LNCAP (cell line): ENCODE measurements at regions not wholly inside any gene's neighbourhood (a gene's known extent, or its start where the extent isn't known, plus 50 kb on each side); places are given as distances from the start of the nearest gene placed in this dataset.

Experiments
- TF ChIP-seq, protein P1 (sequence below): fragments of 450-650 bp; IDR thresholded peaks from 2 replicates; pipeline ENCODE4 v1.5.1; 2017; ENCODE audit warnings: mild to moderate bottlenecking

DNA sequence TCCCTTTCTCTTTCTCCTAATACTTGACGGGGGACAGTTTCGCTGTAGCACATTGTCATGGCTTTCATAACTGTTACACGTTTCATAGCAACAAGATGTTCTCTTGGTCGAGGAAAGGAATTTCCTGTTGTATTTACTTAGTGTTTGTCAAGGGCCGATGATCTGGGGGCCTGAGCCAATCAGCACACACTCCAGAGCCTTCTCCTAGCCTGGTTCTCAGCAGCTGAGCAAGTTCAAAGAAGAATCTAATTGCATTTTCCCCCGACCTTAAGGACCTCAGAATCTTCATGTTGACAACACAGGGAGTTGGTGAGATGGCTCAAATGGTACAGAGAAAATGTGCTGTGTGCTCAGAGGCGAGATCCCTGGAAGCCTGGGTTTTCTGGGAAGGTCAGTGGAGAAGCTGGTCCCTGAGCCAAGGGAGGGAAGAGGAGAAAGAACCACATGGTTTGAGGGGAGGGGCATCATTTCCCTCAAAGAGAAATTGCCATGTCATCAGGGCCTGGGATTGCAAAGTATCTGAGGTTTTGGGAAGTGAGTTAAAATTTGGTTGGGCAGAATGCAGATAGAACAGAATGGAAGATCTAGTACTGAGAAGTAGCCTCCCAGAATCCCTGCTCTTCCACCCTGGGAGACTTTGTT is 76.9 kb upstream of the AGAP1 start:
- TF ChIP-seq, protein P1, sequence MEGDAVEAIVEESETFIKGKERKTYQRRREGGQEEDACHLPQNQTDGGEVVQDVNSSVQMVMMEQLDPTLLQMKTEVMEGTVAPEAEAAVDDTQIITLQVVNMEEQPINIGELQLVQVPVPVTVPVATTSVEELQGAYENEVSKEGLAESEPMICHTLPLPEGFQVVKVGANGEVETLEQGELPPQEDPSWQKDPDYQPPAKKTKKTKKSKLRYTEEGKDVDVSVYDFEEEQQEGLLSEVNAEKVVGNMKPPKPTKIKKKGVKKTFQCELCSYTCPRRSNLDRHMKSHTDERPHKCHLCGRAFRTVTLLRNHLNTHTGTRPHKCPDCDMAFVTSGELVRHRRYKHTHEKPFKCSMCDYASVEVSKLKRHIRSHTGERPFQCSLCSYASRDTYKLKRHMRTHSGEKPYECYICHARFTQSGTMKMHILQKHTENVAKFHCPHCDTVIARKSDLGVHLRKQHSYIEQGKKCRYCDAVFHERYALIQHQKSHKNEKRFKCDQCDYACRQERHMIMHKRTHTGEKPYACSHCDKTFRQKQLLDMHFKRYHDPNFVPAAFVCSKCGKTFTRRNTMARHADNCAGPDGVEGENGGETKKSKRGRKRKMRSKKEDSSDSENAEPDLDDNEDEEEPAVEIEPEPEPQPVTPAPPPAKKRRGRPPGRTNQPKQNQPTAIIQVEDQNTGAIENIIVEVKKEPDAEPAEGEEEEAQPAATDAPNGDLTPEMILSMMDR: no peak

DNA sequence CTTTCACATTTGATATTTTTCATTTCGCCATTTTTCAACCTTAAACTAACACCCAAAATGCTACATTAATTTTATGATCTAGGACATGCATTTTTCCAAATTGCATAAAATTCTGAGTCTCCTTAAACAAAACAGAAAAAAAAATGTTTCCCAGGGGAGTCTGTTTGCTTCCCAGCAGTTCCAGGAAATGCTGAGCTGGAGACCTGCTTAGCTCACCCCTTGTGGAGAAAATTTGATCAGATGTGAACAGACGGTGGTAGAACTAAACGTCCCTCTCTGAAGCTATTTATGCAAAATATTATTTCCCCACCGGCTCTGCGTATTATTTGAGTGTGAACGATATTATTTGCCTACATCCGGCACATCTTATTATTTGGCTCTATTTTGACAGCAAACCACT is 74.9 kb upstream of the AGAP1 start:
- TF ChIP-seq, protein P1: no peak

DNA sequence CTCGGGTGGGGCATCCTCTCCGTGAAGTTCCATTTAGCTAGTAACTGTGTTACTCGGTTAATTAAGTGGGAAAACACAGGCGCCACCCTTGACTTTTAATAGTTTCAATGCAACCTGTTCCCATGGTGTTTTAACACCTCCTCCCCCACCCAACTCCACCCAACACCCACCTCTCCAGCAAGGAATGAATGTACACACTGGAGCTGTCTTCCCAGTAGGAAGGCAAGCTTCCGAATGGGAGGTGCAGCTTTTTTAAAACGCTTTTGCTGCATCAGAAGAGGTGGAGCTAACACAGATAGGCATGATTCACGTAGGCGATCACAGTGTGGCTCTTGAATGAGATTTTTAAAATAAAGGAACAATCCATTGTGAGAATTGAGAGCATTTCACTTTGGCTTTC is 73.8 kb upstream of the AGAP1 start:
- TF ChIP-seq, protein P1: no peak

DNA sequence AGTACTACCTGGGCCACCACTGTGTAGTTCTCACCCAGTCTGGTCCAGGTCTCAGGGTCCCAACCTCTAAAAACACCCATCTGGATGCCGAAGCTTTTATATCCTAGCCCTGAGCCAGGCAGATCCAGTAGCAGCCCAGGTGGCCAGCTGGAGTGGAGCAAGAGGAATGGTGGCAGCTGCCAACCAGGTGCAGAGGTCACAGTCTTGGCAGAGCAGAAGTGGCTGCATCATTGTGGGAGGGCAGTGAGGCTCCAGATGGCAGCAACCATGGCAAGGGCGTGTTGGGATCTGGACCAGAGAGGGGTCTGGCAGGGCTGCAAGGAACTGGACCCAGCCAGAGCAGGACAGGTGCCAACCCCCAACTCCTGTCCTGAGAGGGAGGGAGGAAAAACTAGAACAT is 72.2 kb upstream of the AGAP1 start:
- TF ChIP-seq, protein P1: no peak

DNA sequence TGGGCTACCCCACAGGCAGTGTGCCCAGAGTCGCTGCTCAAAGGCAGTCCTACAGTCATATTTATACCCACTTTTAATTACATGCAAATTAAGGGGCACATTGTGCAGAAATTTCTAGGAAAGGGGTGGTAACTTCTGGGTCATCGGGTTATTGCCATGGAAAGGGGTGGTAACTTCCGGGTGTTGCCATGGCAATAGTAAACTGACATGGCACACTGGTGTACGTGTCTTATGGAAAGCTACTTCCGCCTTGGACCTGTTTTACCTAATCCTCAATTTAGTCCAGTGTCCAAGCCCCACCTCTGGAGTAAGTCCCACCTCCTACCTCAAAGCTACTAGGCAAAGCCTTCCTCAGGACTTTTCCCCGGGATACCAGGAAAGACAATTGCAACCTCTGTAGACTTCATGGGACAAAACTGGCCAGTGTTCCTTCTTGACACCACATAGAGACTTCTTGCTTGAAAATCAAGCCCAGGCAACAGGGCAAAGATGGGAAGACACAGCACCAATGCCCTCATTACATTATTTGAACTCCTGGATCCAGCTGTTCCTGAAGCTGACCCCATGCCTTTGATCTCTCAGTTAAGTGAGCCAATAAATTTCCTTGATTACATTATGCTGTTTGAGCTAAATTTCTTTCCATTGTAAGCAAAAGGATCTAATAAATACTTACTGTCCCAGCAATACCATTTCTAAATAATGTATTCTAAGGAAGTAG is 63.3 kb upstream of the AGAP1 start:
- TF ChIP-seq, protein P1: no peak

DNA sequence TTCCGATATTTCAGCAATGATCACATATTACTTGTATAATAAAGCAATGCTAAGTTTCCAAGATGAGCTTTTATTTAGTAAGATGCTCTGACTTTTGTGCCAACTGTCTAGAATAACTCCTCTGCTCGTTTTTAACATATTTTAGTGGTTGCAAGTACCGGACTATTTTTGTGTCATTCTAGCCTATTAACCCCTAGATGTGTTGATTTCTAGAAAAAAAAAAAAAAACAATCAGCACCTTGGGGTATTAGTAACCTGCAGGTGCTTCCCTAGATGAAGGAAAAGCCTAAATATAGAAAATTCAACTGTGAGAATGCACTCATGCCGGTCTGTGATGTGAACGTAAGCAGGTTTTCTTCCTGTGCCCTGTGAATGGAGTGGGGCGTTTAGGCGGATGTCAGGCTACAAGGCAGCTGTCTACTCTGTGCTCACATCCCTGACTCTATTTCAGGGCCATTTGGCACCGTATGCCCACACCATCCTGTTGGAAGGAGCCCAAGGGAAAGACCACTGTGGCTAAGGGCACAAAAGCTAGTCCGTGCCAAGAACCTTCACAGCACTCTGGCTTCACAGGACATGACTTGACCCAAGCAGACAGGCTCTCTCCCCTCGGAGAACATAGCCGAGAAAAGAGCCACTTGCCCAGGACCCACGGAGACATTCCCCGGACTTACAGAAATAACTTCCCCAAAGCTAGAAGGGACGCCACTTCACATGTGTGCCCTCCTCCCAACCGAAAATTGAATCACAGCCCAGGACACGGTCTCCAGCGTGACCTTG is 60.9 kb upstream of the AGAP1 start:
- TF ChIP-seq, protein P1: no peak

DNA sequence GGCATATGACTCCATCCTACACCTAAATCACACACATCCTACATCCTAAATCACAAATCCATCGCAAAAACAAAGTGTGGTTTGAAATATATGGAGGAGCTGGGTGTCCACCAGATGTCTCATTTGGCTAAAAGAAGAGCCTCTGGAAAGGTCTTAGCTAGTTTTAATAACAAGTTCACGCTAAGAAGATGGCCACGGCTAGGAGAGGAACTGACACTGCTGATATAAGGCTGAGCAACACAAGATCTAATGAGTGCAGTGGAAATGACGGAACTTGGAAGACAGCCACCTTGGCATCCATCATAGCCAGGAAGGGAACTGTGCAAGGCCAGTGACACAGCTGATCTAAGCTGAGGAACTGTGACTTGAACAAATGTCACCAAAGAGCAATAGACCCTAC is 60.0 kb upstream of the AGAP1 start:
- TF ChIP-seq, protein P1: no peak; the same call in 1 of the 2 replicates
